CD4-positive, alpha-beta T cell (primary cell): ENCODE measurements at regions not wholly inside any gene's neighbourhood (a gene's known extent, or its start where the extent isn't known, plus 50 kb on each side); places are given as distances from the start of the nearest gene placed in this dataset.

Experiments used
- ATAC-seq: fragments of 200-7000 bp; cut with Tn5 transposase; one replicate; pipeline ENCODE4 v1.10.0; 2022; ENCODE audit warnings: mild to moderate bottlenecking; ENCODE audit not compliant: poor library complexity
- CTCF ChIA-PET: fragments of 350-600 bp; sonication (Branson Sonifier 250); formaldehyde crosslinking; loops from one replicate; lab custom pipeline; 2021; ENCODE audit warnings: antibody characterized with exemption, inconsistent platforms; lab: Charles Lee
- POLR2A ChIA-PET: fragments of 350-600 bp; sonication (Branson Sonifier 250); formaldehyde crosslinking; loops from one replicate; lab custom pipeline; 2021; ENCODE audit warnings: antibody characterized with exemption, inconsistent platforms; lab: Charles Lee
- DNase-seq, 14 experiments: peaks; one replicate each; pipeline ENCODE4 v3.0.0-alpha.2; 2013 to 2020; ENCODE audit warnings: mixed read lengths in 2 of 14
- H3K27ac ChIP-seq, 2 donors: one replicate each; pipeline versions ENCODE4 v1.5.1 to v1.7.0; 2013; ENCODE audit warnings: low read length in 2 of 2, low read depth in 1 of 2, mild to moderate bottlenecking in 1 of 2
- H3K27me3 ChIP-seq, 2 experiments: 1 replicate in 1 of 2; 2 replicates in 1 of 2; pipeline versions ENCODE4 v1.6.1 to v1.7.0; 2013; ENCODE audit warnings: low read length in 2 of 2, control low read depth in 1 of 2, mild to moderate bottlenecking in 1 of 2, moderate library complexity in 1 of 2; ENCODE audit not compliant: insufficient read depth in 2 of 2, control insufficient read depth in 1 of 2
- H3K36me3 ChIP-seq: one replicate; pipeline ENCODE4 v1.6.1; 2013; ENCODE audit warnings: low read length, control low read depth; ENCODE audit not compliant: insufficient read depth
- H3K4me1 ChIP-seq: one replicate; pipeline ENCODE4 v1.6.1; 2013; ENCODE audit warnings: low read length, control low read depth; ENCODE audit not compliant: insufficient read depth
- H3K4me3 ChIP-seq: one replicate; pipeline ENCODE4 v1.5.1; 2013; ENCODE audit warnings: mild to moderate bottlenecking, low read length, moderate library complexity
- H3K9me3 ChIP-seq, 2 experiments: 1 replicate in 1 of 2; 2 replicates in 1 of 2; pipeline versions ENCODE4 v1.6.1 to v1.7.0; 2013; ENCODE audit warnings: low read length in 2 of 2, mild to moderate bottlenecking in 2 of 2, control low read depth in 1 of 2, moderate library complexity in 1 of 2; ENCODE audit not compliant: control insufficient read depth in 1 of 2, insufficient read depth in 1 of 2
- H3K27ac Mint-ChIP-seq: one replicate; pipeline ENCODE4 v1.8.0; 2020; ENCODE audit warnings: mixed read lengths
- H3K27me3 Mint-ChIP-seq: one replicate; pipeline ENCODE4 v1.8.0; 2021; ENCODE audit warnings: mixed read lengths
- H3K36me3 Mint-ChIP-seq: one replicate; pipeline ENCODE4 v1.8.0; 2021; ENCODE audit warnings: low read depth, mixed read lengths
- H3K4me1 Mint-ChIP-seq: one replicate; pipeline ENCODE4 v1.8.0; 2021; ENCODE audit warnings: low read depth, mixed read lengths
- H3K4me3 Mint-ChIP-seq: one replicate; pipeline ENCODE4 v1.8.0; 2020; ENCODE audit warnings: mild to moderate bottlenecking, mixed read lengths
- H3K9me3 Mint-ChIP-seq: one replicate; pipeline ENCODE4 v1.8.0; 2020; ENCODE audit warnings: mixed read lengths
- CTCF ChIP-seq: fragments of 200-600 bp; IDR thresholded peaks from one replicate; pipeline ENCODE4 v1.8.0; 2022; ENCODE audit warnings: antibody characterized with exemption, mild to moderate bottlenecking
- intact Hi-C, 2 experiments: fragments of 100-400 bp; cut with DNase I in 1 of 2; cut with micrococcal nuclease in 1 of 2; formaldehyde crosslinking; loops; one replicate each; pipeline versions ENCODE4 v1.15.1 to v1.9.0; 2023 to 2025; cut with DNase I, micrococcal nuclease

DNA sequence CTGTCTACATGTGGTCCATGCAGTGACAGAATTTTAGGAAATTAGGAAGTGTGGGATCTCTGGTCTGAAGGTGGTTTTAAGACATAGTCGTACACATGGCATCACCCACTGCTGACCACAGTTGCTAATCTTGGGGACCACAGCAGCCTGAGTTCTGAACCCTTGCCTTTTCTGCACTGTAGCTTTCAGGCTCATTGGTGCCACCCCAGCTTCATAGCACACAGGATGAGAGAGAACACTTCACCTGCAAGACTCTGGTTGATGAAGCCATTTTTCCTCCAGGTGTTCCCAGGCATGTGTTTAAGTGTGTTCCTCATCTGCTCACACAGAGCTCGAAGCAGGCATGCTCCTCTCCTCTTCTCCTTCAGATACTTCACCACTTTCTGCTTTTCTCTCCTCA, 68.2 kb upstream of the S1PR3 start:
- H3K27ac Mint-ChIP-seq, result peak overlapping the region; percentile 54
- peaks cover 68% of the 10 kb centered on the region for H3K4me1 Mint-ChIP-seq
- no peaks in the 10 kb centered on the region for H3K36me3 Mint-ChIP-seq
- peak overlapping the region; percentile 75 for H3K4me3 Mint-ChIP-seq
- DNase-seq (no peak), ATAC-seq (no peak)
- intact Hi-C loops, result loop anchor here in 1 of 2 experiments (5.0 to 10.0 kb wide), 2 partner anchors 91 to 948 kb away; partner anchors contain the start of gene CDK20
- Histone ChIP-seq H3K4me3 (no peak overlapping the region), H3K36me3 (no peaks in the 10 kb centered on the region), H3K4me1 (peaks cover 38% of the 10 kb centered on the region), H3K9me3 (peaks cover 0 to 9% of the 10 kb centered on the region in 2 experiments), H3K27ac (no peak overlapping the region), H3K27me3 (no peaks in the 10 kb centered on the region)
- peaks cover 3% of the 10 kb centered on the region for H3K9me3 Mint-ChIP-seq
- ChIA-PET CTCF (no interaction called here), POLR2A (no interaction called here)
- no peak for TF ChIP-seq CTCF
- H3K27me3 Mint-ChIP-seq, result no peaks in the 10 kb centered on the region

DNA sequence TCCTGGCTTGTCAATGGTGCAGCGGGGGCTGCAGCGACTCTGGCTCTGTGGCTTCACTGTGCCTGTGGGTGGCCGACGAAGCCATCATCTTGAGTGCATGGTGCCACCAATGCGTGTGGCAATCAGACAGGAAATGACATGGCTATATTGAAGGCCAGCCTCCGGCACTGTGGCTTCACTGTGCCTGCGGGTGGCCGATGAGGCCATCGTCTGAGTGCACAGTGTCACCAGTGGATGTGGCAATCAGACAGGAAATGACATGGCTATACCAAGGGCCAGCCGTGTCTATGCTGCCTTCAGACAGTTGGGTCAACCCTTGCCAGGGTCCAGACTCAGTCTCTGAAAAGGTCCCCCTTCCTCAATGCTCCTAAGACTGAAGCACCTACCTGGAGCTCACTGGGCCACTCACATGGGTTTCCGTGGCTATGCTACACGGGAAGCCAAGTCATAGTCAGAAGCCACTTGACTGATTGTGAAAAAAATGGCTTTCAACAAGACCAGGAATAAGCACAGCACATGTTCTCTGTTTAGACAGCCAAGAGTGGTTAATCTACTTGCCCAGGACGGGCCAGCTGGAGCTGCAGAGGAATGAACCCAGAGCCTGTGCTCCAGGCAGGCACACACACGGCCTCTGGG, 67.5 kb upstream of the S1PR3 start:
- peak in 3 of 14 experiments; percentile 27 to 76 (median 67) for DNase-seq
- ATAC-seq, result peak; percentile 8
- Histone ChIP-seq H3K9me3 (peaks cover 0 to 2% of the 10 kb centered on the region in 2 experiments), H3K27ac (no peak overlapping the region), H3K4me1 (peaks cover 38% of the 10 kb centered on the region), H3K4me3 (no peak overlapping the region), H3K36me3 (no peaks in the 10 kb centered on the region), H3K27me3 (no peaks in the 10 kb centered on the region)
- ChIA-PET CTCF (no interaction called here), POLR2A (no interaction called here)
- Mint-ChIP-seq H3K27ac (no peak overlapping the region), H3K4me1 (peaks cover 68% of the 10 kb centered on the region), H3K9me3 (peaks cover 3% of the 10 kb centered on the region), H3K36me3 (no peaks in the 10 kb centered on the region), H3K27me3 (no peaks in the 10 kb centered on the region), H3K4me3 (peak overlapping the region; percentile 54)
- no peak for TF ChIP-seq CTCF
- intact Hi-C loops, result loop anchor here in 1 of 2 experiments (5.0 to 10.0 kb wide), 2 partner anchors 91 to 949 kb away; partner anchors contain the start of gene CDK20

DNA sequence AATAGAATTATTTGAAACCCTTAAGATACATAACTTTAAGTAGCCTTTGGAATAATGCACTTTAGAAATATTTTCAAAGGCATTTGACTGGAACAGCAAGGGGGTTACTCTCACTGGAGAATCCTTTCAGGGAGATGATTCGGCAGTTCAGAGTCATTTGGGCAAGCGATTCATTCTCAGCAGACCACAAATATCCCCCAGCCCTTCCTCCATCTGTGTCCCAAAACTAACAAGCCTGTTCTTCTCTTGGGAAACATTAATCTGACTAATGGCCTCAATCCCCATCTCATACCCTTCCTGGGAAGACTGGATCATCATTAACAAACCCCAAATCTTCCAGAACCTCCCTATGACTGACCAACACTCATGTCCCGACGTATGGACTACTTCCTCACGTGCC, 65.8 kb upstream of the S1PR3 start:
- peak in 2 of 14 experiments; percentile 11 to 33 for DNase-seq
- ATAC-seq, result no peak
- H3K36me3 Mint-ChIP-seq, result no peaks in the 10 kb centered on the region
- Histone ChIP-seq H3K27ac (no peak overlapping the region), H3K9me3 (no peaks in the 10 kb centered on the region), H3K4me3 (no peak overlapping the region), H3K4me1 (peaks cover 34% of the 10 kb centered on the region), H3K27me3 (no peaks in the 10 kb centered on the region), H3K36me3 (no peaks in the 10 kb centered on the region)
- ChIA-PET POLR2A (no interaction called here), CTCF (no interaction called here)
- no peak for TF ChIP-seq CTCF
- H3K9me3 Mint-ChIP-seq, result peaks cover 2% of the 10 kb centered on the region
- no peak overlapping the region for H3K27ac Mint-ChIP-seq
- H3K4me3 Mint-ChIP-seq, result no peak overlapping the region
- no peaks in the 10 kb centered on the region for H3K27me3 Mint-ChIP-seq
- intact Hi-C loops, result loop anchor here in 1 of 2 experiments (10.0 kb wide), 1 partner anchor 951 kb away; the partner anchor contains the start of gene CDK20
- H3K4me1 Mint-ChIP-seq, result peaks cover 58% of the 10 kb centered on the region
